HEK293 (cell line): ENCODE measurements at regions not wholly inside any gene's neighbourhood (a gene's known extent, or its start where the extent isn't known, plus 50 kb on each side); places are given as distances from the start of the nearest gene placed in this dataset.

Source experiments
- CTCF ChIA-PET: fragments of 350-600 bp; formaldehyde crosslinking; extraction: SDS; loops from one replicate; lab custom pipeline; 2021; ENCODE audit warnings: antibody characterized with exemption; lab: Yijun Ruan, JAX
- POLR2A ChIA-PET: fragments of 300-600 bp; formaldehyde crosslinking; extraction: SDS; loops from one replicate; lab custom pipeline; 2020; ENCODE audit warnings: antibody characterized with exemption, inconsistent platforms; lab: Yijun Ruan, JAX
- H3K27ac ChIP-seq: fragments of 200-500 bp; sonication (Bioruptor generic); 2 replicates; pipeline ENCODE4 v1.5.1; 2014; ENCODE audit warnings: low read depth, low read length, control low read depth, inconsistent platforms; ENCODE audit errors: extremely low read depth
- H3K36me3 ChIP-seq, 2 experiments: fragments of 200-500 bp in 1 of 2; sonication (Bioruptor generic) in 1 of 2; 1 replicate in 1 of 2; 2 replicates in 1 of 2; pipeline ENCODE4 v1.5.1; 2014 to 2017; ENCODE audit warnings: inconsistent platforms in 2 of 2, low read length in 2 of 2; ENCODE audit not compliant: control insufficient read depth in 2 of 2, insufficient read depth in 1 of 2
- H3K4me1 ChIP-seq: fragments of 200-500 bp; sonication (Bioruptor generic); 2 replicates; pipeline ENCODE4 v1.5.1; 2014; ENCODE audit warnings: mild to moderate bottlenecking, low read length, inconsistent platforms; ENCODE audit not compliant: control insufficient read depth, insufficient read depth
- H3K4me3 ChIP-seq: 2 replicates; pipeline ENCODE4 v1.5.1; 2011; ENCODE audit warnings: low read depth, mild to moderate bottlenecking, control low read depth, low read length, moderate library complexity
- H3K9me3 ChIP-seq: fragments of 200-500 bp; sonication (Bioruptor generic); 2 replicates; pipeline ENCODE4 v1.5.1; 2014; ENCODE audit warnings: low read depth, low read length, inconsistent platforms; ENCODE audit not compliant: control insufficient read depth, insufficient read depth
- GFI1B ChIP-seq: fragments of 450-650 bp; formaldehyde crosslinking; IDR thresholded peaks from 2 replicates; pipeline ENCODE4 v1.5.1; 2016; ENCODE audit warnings: missing biosample characterization, missing genetic modification characterization
- KLF1 ChIP-seq: fragments of 450-650 bp; formaldehyde crosslinking; IDR thresholded peaks from 2 replicates; pipeline ENCODE4 v1.5.1; 2016; ENCODE audit warnings: missing biosample characterization, missing genetic modification characterization
- MZF1 ChIP-seq: fragments of 450-650 bp; formaldehyde crosslinking; IDR thresholded peaks from 2 replicates; pipeline ENCODE4 v1.5.1; 2017; ENCODE audit warnings: missing biosample characterization, missing genetic modification characterization, borderline replicate concordance
- OVOL3 ChIP-seq: fragments of 450-650 bp; formaldehyde crosslinking; IDR thresholded peaks from 2 replicates; pipeline ENCODE4 v1.5.1; 2016; ENCODE audit warnings: missing biosample characterization, missing genetic modification characterization
- PATZ1 ChIP-seq: fragments of 450-650 bp; formaldehyde crosslinking; IDR thresholded peaks from 2 replicates; pipeline ENCODE4 v1.5.1; 2016; ENCODE audit warnings: missing biosample characterization, missing genetic modification characterization
- PRDM10 ChIP-seq: fragments of 450-650 bp; formaldehyde crosslinking; IDR thresholded peaks from 2 replicates; pipeline ENCODE4 v1.5.1; 2016; ENCODE audit warnings: missing biosample characterization, missing genetic modification characterization
- PRDM6 ChIP-seq: fragments of 450-650 bp; formaldehyde crosslinking; IDR thresholded peaks from 2 replicates; pipeline ENCODE4 v1.5.1; 2017; ENCODE audit warnings: missing biosample characterization, missing genetic modification characterization
- SETDB1 ChIP-seq: IDR thresholded peaks from one replicate; pipeline ENCODE4 v1.6.1; 2017; ENCODE audit warnings: mild to moderate bottlenecking, low read length, moderate library complexity, mixed read lengths; ENCODE audit not compliant: insufficient read length
- ZBTB20 ChIP-seq: fragments of 450-650 bp; formaldehyde crosslinking; IDR thresholded peaks from 2 replicates; pipeline ENCODE4 v1.5.1; 2016; ENCODE audit warnings: missing biosample characterization, missing genetic modification characterization
- ZNF112 ChIP-seq: fragments of 450-650 bp; formaldehyde crosslinking; IDR thresholded peaks from 2 replicates; pipeline ENCODE4 v1.5.0; 2017; ENCODE audit warnings: missing biosample characterization, missing genetic modification characterization
- ZNF114 ChIP-seq: fragments of 450-650 bp; formaldehyde crosslinking; IDR thresholded peaks from 2 replicates; pipeline ENCODE4 v1.5.0; 2017; ENCODE audit warnings: missing biosample characterization, missing genetic modification characterization
- ZNF175 ChIP-seq: fragments of 450-650 bp; formaldehyde crosslinking; IDR thresholded peaks from 2 replicates; pipeline ENCODE4 v1.5.1; 2016; ENCODE audit warnings: missing biosample characterization, missing genetic modification characterization
- ZNF18 ChIP-seq: fragments of 450-650 bp; formaldehyde crosslinking; IDR thresholded peaks from 2 replicates; pipeline ENCODE4 v1.5.1; 2016; ENCODE audit warnings: missing biosample characterization, missing genetic modification characterization
- ZNF518A ChIP-seq: fragments of 450-650 bp; formaldehyde crosslinking; conservative IDR thresholded peaks from 2 replicates; pipeline ENCODE4 v1.5.1; 2016; ENCODE audit warnings: low read depth, missing biosample characterization, missing genetic modification characterization
- ZNF707 ChIP-seq: fragments of 450-650 bp; formaldehyde crosslinking; IDR thresholded peaks from 2 replicates; pipeline ENCODE4 v1.5.1; 2016; ENCODE audit warnings: missing biosample characterization, missing genetic modification characterization
- ZNF768 ChIP-seq: fragments of 450-650 bp; formaldehyde crosslinking; IDR thresholded peaks from 2 replicates; pipeline ENCODE4 v1.5.1; 2018; ENCODE audit warnings: missing biosample characterization, mild to moderate bottlenecking, missing genetic modification characterization

GRCh38 chr4:181549576-181550188, 693.5 kb upstream of the TENM3 start:
- CTCF ChIA-PET: no interaction called here
- no peaks in the 10 kb centered on the region for H3K4me1 ChIP-seq
- H3K9me3 ChIP-seq: no peaks in the 10 kb centered on the region
- H3K36me3 ChIP-seq: no peaks in the 10 kb centered on the region
- POLR2A ChIA-PET: no interaction called here
- H3K27ac ChIP-seq: no peak overlapping the region
- no peak overlapping the region for H3K4me3 ChIP-seq
- TF ChIP-seq ZBTB20 (tag by site-specific recombination) (no peak), ZNF768 (tag by site-specific recombination) (no peak), OVOL3 (tag by site-specific recombination) (no peak), PRDM6 (no peak), PRDM10 (tag by site-specific recombination) (0 out of 2 replicates have a peak, but pooled peaks have one; percentile 2), ZNF18 (tag by site-specific recombination) (no peak), MZF1 (tag by site-specific recombination) (peak; percentile 22; the same call in 1 of the 2 replicates), KLF1 (no peak), SETDB1 (no peak), ZNF707 (tag by site-specific recombination) (no peak), GFI1B (no peak), ZNF175 (tag by site-specific recombination) (no peak), ZNF112 (tag by site-specific recombination) (no peak), ZNF518A (tag by site-specific recombination) (no peak), ZNF114 (tag by site-specific recombination) (no peak), PATZ1 (no peak)
